Astrocyte of the hippocampus (primary cell): ENCODE measurements at regions not wholly inside any gene's neighbourhood (a gene's known extent, or its start where the extent isn't known, plus 50 kb on each side); places are given as distances from the start of the nearest gene placed in this dataset.
"Not testable (repeated sequence)": the region's sequence is repeated elsewhere in the genome, so short reads cannot be mapped to it uniquely, and the experiment has no call there.

ENCODE experiments used
- DNase-seq: peaks from one replicate; pipeline ENCODE4 v3.0.0; 2011; ENCODE audit warnings: low read depth, low spot score

DNA sequence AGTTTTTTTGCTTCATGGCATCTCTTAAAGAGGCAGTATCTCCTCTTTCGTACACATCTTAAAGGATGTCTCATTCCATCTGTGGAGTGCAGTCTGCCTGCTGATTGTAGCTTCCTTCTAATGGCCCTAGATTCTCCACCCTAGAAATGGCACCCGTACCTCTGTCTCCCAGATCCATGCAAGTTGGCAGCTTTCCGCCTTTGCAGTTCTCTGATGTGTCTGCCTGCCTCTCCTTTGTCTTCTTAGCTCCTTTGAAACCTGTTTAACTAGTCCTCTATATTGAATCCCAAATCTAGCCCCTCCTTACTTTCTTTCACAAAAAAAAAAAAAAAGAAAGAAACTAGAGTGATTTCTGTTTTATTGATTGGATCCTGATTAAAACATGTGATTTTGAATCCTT is 1025.0 kb downstream of the ZPLD1 start:
- DNase-seq, result no peak

DNA sequence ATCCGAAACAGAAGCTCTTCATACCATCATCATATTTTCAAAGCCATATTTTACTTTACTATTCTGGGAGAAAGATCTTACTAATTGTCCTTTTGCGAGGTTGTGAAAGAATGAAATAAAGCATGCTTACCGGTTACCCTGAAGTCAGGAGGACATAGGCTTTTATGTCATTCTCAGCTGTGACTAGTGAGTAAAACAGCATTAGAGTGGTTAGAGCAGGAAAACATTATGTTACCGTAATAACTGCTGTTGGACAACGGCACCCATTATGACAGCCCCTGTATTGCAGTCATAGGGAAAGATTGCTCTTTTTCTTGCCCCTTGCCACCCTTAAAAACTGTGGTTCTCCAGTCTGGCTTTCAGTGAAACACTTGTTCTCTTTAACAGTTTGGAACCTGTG is 1035.7 kb downstream of the ZPLD1 start:
- DNase-seq, result no peak

- no peak for DNase-seq
Measured at GRCh38 chr3:103494011-103494410, 1059.2 kb downstream of the ZPLD1 start.

- DNase-seq, result no peak
Measured at GRCh38 chr3:103494512-103494911, 1059.7 kb downstream of the ZPLD1 start.

DNA sequence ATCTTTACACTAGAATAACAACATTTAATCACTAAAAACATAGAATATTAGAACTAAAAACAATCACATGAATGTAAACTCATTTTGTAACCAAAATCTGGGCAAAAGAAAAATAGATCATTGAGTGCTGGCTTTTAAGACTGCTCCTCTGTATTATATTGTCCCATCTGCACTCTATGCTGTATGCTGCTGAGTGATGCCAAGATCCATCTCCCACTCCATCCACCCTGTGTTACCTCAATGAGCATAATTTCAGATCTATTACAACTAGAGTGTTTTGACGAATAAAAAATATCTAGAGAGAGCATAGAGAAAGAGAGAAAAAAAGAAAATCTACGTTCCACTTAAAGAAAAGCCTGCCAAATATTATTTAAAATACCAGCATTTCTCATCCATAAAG is 1060.4 kb downstream of the ZPLD1 start:
- no peak for DNase-seq

DNA sequence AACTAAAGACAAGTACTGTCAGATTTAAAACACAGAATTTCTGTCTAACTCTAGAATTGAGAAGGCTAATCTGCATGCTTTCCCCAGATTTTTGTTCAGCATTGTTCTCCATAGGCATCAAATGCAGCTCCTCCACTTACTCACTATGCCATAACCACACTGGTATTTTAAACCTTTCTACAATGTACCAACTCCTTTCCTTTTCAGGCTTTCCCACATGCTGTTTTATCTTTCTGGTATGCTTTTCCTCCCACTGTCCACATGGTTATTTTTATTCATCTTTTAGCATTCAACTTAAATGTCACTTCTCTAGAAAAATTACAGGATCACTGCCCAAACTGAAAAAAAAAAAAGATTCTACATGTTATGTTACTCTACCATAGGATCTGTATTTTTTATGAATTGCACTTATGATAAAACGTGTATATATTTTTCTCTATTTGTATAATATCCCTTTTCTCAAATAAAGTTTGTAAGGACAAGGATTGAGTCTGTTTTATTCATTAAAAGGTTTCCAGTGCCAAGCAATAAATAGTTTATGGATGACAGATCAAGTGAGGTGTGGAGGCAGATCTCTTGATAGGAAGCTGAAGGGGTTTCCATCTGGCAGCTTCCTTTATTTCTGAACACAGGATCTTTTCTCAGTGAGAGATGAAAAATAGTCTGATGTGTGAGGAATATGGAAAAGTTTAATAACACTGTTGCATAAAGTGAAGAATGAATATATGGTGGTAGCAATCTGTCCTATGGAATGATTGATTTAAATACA is 1064.5 kb downstream of the ZPLD1 start:
- DNase-seq, result peak; percentile 81

DNA sequence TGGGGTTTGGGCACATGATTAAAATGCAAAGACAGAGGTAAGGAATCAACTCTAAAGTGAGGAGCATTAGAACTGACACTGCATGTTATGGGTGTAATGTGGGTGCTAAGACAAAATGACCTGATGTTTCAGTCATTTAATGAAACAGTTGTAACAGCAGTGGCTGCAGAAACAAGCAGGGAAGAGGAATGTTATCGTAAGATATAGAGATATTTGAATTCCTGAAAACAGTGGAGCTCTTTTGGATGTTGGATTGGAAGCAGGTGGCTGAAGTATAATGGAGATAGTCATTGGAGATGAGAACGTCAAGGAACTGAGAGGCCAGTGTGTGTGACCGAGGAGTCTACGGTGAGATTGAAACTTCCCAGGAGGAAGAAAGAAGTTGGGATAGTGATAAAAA is 1065.2 kb downstream of the ZPLD1 start:
- peak; percentile 9 for DNase-seq

DNA sequence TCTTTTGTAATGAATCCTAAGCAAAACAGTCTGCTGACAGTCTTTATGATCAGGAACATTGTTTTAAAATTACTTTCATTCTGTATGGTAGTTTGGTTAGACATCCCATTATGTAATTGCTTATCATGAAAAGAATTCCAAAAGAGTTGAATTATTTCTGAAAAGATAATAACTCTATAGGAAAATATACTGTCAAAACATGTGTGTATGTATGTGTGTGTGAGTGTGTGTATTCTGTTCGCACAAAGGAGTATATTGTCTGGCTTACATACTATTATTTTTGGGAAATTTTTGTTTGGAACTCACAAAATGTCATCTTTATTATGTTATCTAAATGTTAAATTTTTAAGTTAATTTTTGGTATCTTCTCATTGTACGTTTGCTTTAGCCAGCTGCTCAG is 1075.9 kb downstream of the ZPLD1 start:
- DNase-seq, result no peak

- no peak for DNase-seq
Measured at GRCh38 chr3:103511891-103512290, 1077.1 kb downstream of the ZPLD1 start.

DNA sequence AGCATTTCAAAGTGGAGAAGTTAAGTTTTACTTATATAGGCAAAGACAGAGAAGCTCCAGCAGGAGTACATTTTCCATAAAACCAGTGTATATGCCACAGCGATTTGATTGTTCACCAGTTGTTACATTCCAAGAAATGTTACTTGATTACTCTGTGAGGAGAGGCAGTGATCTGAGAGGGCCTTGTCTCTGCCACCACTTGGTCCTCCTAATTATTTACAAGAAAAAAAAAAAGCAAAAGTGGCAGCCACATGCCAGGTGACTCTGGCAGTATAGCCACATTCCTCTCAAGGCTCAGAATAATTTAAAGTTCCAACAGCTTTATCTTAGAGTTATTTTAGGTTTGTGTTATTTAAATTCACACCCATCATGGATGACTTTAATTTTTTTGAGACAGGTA is 1077.8 kb downstream of the ZPLD1 start:
- no peak for DNase-seq

DNA sequence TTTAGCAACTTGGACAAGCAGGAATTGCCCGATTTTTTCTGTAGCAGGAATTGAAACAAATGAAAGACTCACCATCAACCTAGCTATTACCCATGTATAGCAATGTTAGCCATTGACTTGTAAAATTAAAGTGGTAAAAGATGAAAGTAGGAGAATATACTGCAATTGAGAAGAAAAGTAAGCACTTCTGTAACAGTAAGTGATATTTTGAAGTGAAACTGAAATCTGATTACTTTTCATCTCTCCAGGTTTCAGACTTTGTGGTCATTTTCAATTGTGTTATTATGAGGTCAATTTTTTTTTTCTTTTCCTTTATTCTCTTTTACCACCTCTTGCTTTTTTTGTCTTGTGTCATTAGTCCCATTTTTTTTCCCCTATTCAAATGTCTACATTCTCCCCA is 1078.2 kb downstream of the ZPLD1 start:
- DNase-seq, result no peak

GRCh38 chr3:103515116-103515515 is 1080.3 kb downstream of the ZPLD1 start:
- DNase-seq, result no peak

DNA sequence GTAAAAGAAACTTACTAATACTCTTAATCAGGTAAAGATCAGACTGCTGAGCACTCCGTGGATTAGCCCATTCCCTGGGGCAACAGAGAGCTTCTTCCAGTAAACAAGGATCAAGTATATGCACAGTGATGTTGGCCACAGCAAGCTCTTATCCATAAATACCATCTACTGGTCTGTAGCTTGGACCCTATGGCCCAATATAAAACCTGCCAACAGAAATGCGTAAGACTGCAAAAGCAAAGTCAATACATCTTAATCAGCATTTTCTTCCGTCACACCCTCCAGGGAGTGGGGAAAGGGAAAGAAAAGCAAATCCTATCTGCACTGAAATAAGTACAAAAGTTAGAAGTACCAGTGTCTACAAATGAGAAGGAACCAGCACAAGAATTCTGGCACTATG is 1082.1 kb downstream of the ZPLD1 start:
- no peak for DNase-seq

DNA sequence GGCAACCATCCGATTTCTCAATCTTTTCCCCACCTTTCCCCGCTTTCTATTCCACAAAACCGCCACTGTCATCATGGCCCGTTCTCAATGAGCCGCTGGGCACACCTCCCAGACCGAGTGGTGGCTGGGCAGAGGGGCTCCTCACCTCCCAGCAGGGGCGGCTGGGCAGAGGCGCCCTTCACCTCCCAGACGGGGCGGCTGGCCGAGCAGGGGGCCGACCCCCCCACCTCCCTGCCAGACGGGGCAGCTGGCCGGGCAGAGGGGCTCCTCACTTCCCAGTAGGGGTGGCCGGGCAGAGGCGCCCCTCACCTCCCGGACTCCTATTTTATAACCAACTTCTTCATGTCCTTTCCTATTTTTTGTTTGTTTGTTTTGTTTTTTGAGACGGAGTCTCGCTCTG is 1096.5 kb downstream of the ZPLD1 start:
- not testable (repeated sequence) for DNase-seq

DNA sequence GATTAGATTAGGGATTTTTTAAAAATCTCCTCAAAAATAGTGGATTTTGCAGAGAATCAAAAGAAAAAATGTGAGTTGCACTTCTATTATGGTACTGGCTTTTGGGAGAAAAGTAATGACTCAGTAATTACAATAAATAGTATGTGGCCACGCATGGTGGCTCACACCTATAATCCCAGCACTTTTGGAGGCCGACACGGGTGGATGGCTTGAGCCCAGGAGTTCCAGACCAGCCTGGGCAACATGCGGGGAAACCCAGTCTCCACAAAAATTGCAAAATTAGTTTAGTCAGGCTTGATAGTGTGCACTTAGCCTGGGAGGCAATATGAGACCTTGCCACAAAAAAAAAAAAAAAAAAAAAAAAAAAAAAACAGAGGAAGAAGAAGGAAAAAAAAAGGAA is 1098.2 kb downstream of the ZPLD1 start:
- DNase-seq, result no peak

- DNase-seq, result no peak
Measured at GRCh38 chr3:103554451-103554850, 1119.6 kb downstream of the ZPLD1 start.

GRCh38 chr3:103564116-103564515 is 1129.3 kb downstream of the ZPLD1 start:
- DNase-seq, result not testable (repeated sequence)

DNA sequence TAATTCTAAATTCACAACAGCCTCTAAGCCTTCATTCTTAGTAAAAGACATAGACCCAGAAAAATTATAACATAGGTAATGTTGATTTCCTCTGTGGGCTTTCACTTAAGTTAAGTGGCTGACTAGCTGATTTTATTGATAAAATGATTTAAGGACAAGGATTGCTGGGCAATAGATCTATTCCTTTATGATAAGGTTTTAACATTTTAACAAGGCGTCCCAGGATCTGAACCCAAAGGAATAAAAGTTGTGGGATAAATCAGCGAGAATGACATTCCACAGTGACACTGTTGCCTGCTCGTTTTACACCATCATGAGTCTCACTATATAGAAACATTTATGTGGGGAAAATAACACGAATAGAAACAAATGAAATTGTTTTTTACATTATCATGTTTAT is 1151.0 kb downstream of the ZPLD1 start:
- DNase-seq, result no peak

GRCh38 chr3:103589770-103590169 is 1155.0 kb downstream of the ZPLD1 start:
- DNase-seq, result no peak

GRCh38 chr3:103600844-103601243 is 1166.0 kb downstream of the ZPLD1 start:
- no peak for DNase-seq

- no peak for DNase-seq
Measured at GRCh38 chr3:103601666-103602065, 1166.9 kb downstream of the ZPLD1 start.

GRCh38 chr3:103609472-103609871 is 1174.7 kb downstream of the ZPLD1 start:
- no peak for DNase-seq

GRCh38 chr3:103613397-103614156 is 1178.8 kb downstream of the ZPLD1 start:
- DNase-seq, result no peak
